HCT116 (cell line): ENCODE measurements at regions not wholly inside any gene's neighbourhood (a gene's known extent, or its start where the extent isn't known, plus 50 kb on each side); places are given as distances from the start of the nearest gene placed in this dataset.

ENCODE experiments used
- ATAC-seq: fragments of 200-7000 bp; cut with Tn5 transposase; 2 replicates; pipeline ENCODE4 v1.9.1; 2020; ENCODE audit warnings: mild to moderate bottlenecking, moderate library complexity
- BruUV-seq: library from RNA; stranded (reverse); fragments of 400-500 nt; replicated peaks from 2 replicates; lab custom pipeline; 2021; lab: Mats Ljungman, UMichigan
- CTCF ChIA-PET: fragments of 300-600 bp; sonication (Branson Sonifier 250); formaldehyde crosslinking; loops from one replicate; lab custom pipeline; 2021; ENCODE audit warnings: antibody characterized with exemption; lab: Charles Lee
- POLR2A ChIA-PET: fragments of 300-600, 350-600 bp; sonication (Branson Sonifier 250); formaldehyde crosslinking; loops from one replicate; lab custom pipeline; 2021; ENCODE audit warnings: antibody characterized with exemption; lab: Charles Lee
- RAD21 ChIA-PET, 2 experiments: fragments of 300-600 bp; sonication (Branson Sonifier 250); formaldehyde crosslinking; loops; one replicate each; lab custom pipeline; 2023; ENCODE audit warnings: low total read pairs in 2 of 2; ENCODE audit not compliant: uncharacterized antibody in 2 of 2, unreplicated experiment in 2 of 2, low non-redundant PET in 1 of 2; lab: Charles Lee
- DNase-seq: peaks from one replicate; pipeline ENCODE4 v3.0.0-alpha.2; 2010; ENCODE audit warnings: low read depth, low spot score
- H2AFZ ChIP-seq: fragments of 200-600 bp; shearing (Covaris generic), sonication (generic); 2 replicates; pipeline ENCODE4 v1.6.1; 2017; ENCODE audit warnings: low read depth, mixed run types, mixed read lengths, antibody characterized with exemption, low read length; ENCODE audit not compliant: poor library complexity, severe bottlenecking
- H3K27ac ChIP-seq: 2 replicates; pipeline ENCODE4 v1.5.1; 2012; ENCODE audit warnings: low read depth, low read length
- H3K27me3 ChIP-seq: fragments of 200-600 bp; sonication (generic); 2 replicates; pipeline ENCODE4 v1.6.1; 2016; ENCODE audit warnings: mixed run types, low read length, mixed read lengths; ENCODE audit not compliant: insufficient read depth
- H3K36me3 ChIP-seq, 2 experiments: fragments of 200-500 bp in 1 of 2; fragments of 200-600 bp in 1 of 2; sonication (Bioruptor generic) in 1 of 2; sonication (generic) in 1 of 2; 2 replicates each; pipeline versions ENCODE4 v1.5.1 to v1.6.1; 2014 to 2016; ENCODE audit warnings: low read length in 2 of 2, inconsistent platforms in 1 of 2, mixed read lengths in 1 of 2, mixed run types in 1 of 2; ENCODE audit not compliant: insufficient read depth in 2 of 2, control insufficient read depth in 1 of 2
- H3K4me1 ChIP-seq, 2 experiments: fragments of 200-600 bp in 1 of 2; sonication (generic) in 1 of 2; 2 replicates each; pipeline versions ENCODE4 v1.5.1 to v1.6.1; 2012 to 2017; ENCODE audit warnings: low read length in 2 of 2, inconsistent platforms in 1 of 2, mild to moderate bottlenecking in 1 of 2, mixed read lengths in 1 of 2, mixed run types in 1 of 2, moderate library complexity in 1 of 2; ENCODE audit not compliant: insufficient read depth in 2 of 2, control insufficient read depth in 1 of 2
- H3K4me2 ChIP-seq: fragments of 200-600 bp; sonication (generic); 2 replicates; pipeline ENCODE4 v1.6.1; 2017; ENCODE audit warnings: mixed run types, low read length, mixed read lengths
- H3K4me3 ChIP-seq, 2 experiments: fragments of 200-600 bp in 1 of 2; sonication (generic) in 1 of 2; replicated peaks in 1 of 2; 2 replicates each; pipeline ENCODE4 v1.5.1; 2011 to 2016; ENCODE audit warnings: low read length in 2 of 2, control low read depth in 1 of 2, low read depth in 1 of 2, mild to moderate bottlenecking in 1 of 2, mixed read lengths in 1 of 2, mixed run types in 1 of 2
- H3K79me2 ChIP-seq: fragments of 200-600 bp; sonication (generic); 2 replicates; pipeline ENCODE4 v1.6.1; 2017; ENCODE audit warnings: mild to moderate bottlenecking, mixed run types, low read length, moderate library complexity, mixed read lengths; ENCODE audit not compliant: insufficient read depth
- H3K9ac ChIP-seq: fragments of 200-600 bp; sonication (generic); 2 replicates; pipeline ENCODE4 v1.6.1; 2016; ENCODE audit warnings: low read length, mixed read lengths
- H3K9me2 ChIP-seq: fragments of 200-600 bp; sonication (generic), shearing (Covaris generic); 2 replicates; pipeline ENCODE4 v1.6.1; 2017; ENCODE audit warnings: mixed run types, mild to moderate bottlenecking, moderate library complexity; ENCODE audit not compliant: insufficient read depth
- H3K9me3 ChIP-seq, 2 experiments: fragments of 200-500 bp in 1 of 2; fragments of 200-600 bp in 1 of 2; sonication (Bioruptor generic) in 1 of 2; sonication (generic) in 1 of 2; 2 replicates each; pipeline ENCODE4 v1.6.1; 2014 to 2017; ENCODE audit warnings: low read length in 2 of 2, mixed read lengths in 2 of 2, inconsistent platforms in 1 of 2, low read depth in 1 of 2, mild to moderate bottlenecking in 1 of 2, mixed run types in 1 of 2, moderate library complexity in 1 of 2; ENCODE audit not compliant: control insufficient read depth in 1 of 2, insufficient read depth in 1 of 2
- H4K20me1 ChIP-seq: fragments of 200-600 bp; sonication (generic), shearing (Covaris generic); 2 replicates; pipeline ENCODE4 v1.6.1; 2017; ENCODE audit warnings: mixed run types, mild to moderate bottlenecking, moderate library complexity; ENCODE audit not compliant: insufficient read depth
- CEBPB ChIP-seq: IDR thresholded peaks from 2 replicates; pipeline ENCODE4 v1.6.1; 2012; ENCODE audit warnings: low read depth
- EGR1 ChIP-seq: IDR thresholded peaks from 2 replicates; pipeline ENCODE4 v1.6.1; 2012; ENCODE audit warnings: low read depth
- EZH2 ChIP-seq: fragments of 200-600 bp; sonication (generic); IDR thresholded peaks from 2 replicates; pipeline ENCODE4 v1.6.1; 2017; ENCODE audit warnings: antibody characterized with exemption, mixed run types
- POLR2AphosphoS5 ChIP-seq: IDR thresholded peaks from 2 replicates; pipeline ENCODE4 v1.6.1; 2011; ENCODE audit warnings: mild to moderate bottlenecking, low read depth, low read length, moderate library complexity
- SIN3A ChIP-seq: IDR thresholded peaks from 2 replicates; pipeline ENCODE4 v1.6.1; 2012; ENCODE audit warnings: low read depth
- SP1 ChIP-seq: IDR thresholded peaks from 2 replicates; pipeline ENCODE4 v1.6.1; 2012; ENCODE audit warnings: low read depth
- ZFX ChIP-seq: fragments of 450-650 bp; IDR thresholded peaks from 2 replicates; pipeline ENCODE4 v1.6.1; 2017
- ZNF274 ChIP-seq: fragments of 200-500 bp; sonication (Bioruptor generic); IDR thresholded peaks from 2 replicates; pipeline ENCODE4 v1.6.1; 2014; ENCODE audit warnings: mild to moderate bottlenecking, low read depth, low read length, inconsistent platforms
- intact Hi-C: fragments of 100-400 bp; cut with micrococcal nuclease; formaldehyde crosslinking; loops from 2 replicates; pipeline ENCODE4 v1.10.0; 2022
- TF ChIP-seq, protein P1 (sequence below), 3 experiments: fragments of 200-600 bp in 1 of 3; sonication (generic) in 1 of 3; IDR thresholded peaks in 2 of 3; conservative IDR thresholded peaks in 1 of 3; 2 replicates each; pipeline ENCODE4 v1.5.1; 2012 to 2017; ENCODE audit warnings: low read depth in 2 of 3, low read length in 2 of 3, antibody characterized with exemption in 1 of 3, borderline replicate concordance in 1 of 3, control low read depth in 1 of 3, mild to moderate bottlenecking in 1 of 3, mixed read lengths in 1 of 3, mixed run types in 1 of 3, moderate library complexity in 1 of 3; ENCODE audit not compliant: insufficient read depth in 1 of 3
- TF ChIP-seq, protein P2 (sequence below): IDR thresholded peaks from 2 replicates; pipeline ENCODE4 v1.6.1; 2011; ENCODE audit warnings: mild to moderate bottlenecking, low read length, moderate library complexity; ENCODE audit not compliant: insufficient replicate concordance; ENCODE audit errors: extremely low read depth

GRCh38 chr2:239482778-239483712 lies 82.2 kb upstream of the HDAC4 start:
- no peaks in the 10 kb centered on the region for H3K9me3 ChIP-seq
- no peaks in the 10 kb centered on the region for H3K79me2 ChIP-seq
- no peak for DNase-seq
- no peaks in the 10 kb centered on the region for H4K20me1 ChIP-seq
- H3K27me3 ChIP-seq: peaks cover 2% of the 10 kb centered on the region
- H2AFZ ChIP-seq: no peak overlapping the region
- ChIA-PET CTCF (no interaction called here), POLR2A (no interaction called here), RAD21 (no interaction called here)
- H3K4me2 ChIP-seq: no peak overlapping the region
- H3K27ac ChIP-seq: no peak overlapping the region
- no TSS peak for BruUV-seq
- H3K4me1 ChIP-seq: no peaks in the 10 kb centered on the region
- no peak overlapping the region for H3K4me3 ChIP-seq
- intact Hi-C loops: no loop called here
- no peak overlapping the region for H3K9ac ChIP-seq
- ATAC-seq: no peak
- no peaks in the 10 kb centered on the region for H3K9me2 ChIP-seq
- H3K36me3 ChIP-seq: no peaks in the 10 kb centered on the region
- TF ChIP-seq ZFX: no peak
- TF ChIP-seq SP1: no peak
- TF ChIP-seq, protein P1, sequence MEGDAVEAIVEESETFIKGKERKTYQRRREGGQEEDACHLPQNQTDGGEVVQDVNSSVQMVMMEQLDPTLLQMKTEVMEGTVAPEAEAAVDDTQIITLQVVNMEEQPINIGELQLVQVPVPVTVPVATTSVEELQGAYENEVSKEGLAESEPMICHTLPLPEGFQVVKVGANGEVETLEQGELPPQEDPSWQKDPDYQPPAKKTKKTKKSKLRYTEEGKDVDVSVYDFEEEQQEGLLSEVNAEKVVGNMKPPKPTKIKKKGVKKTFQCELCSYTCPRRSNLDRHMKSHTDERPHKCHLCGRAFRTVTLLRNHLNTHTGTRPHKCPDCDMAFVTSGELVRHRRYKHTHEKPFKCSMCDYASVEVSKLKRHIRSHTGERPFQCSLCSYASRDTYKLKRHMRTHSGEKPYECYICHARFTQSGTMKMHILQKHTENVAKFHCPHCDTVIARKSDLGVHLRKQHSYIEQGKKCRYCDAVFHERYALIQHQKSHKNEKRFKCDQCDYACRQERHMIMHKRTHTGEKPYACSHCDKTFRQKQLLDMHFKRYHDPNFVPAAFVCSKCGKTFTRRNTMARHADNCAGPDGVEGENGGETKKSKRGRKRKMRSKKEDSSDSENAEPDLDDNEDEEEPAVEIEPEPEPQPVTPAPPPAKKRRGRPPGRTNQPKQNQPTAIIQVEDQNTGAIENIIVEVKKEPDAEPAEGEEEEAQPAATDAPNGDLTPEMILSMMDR (IDR thresholded peaks at IDR 0.05 in 2 of 3, conservative IDR thresholded peaks at IDR 0.05 in 1 of 3; ENCODE audit: borderline replicate concordance in 1 of 3, insufficient read depth in 1 of 3, low read depth in 2 of 3, low read length in 2 of 3): no peak
- no peak for TF ChIP-seq POLR2AphosphoS5
- no peak for TF ChIP-seq CEBPB
- TF ChIP-seq, protein P2, sequence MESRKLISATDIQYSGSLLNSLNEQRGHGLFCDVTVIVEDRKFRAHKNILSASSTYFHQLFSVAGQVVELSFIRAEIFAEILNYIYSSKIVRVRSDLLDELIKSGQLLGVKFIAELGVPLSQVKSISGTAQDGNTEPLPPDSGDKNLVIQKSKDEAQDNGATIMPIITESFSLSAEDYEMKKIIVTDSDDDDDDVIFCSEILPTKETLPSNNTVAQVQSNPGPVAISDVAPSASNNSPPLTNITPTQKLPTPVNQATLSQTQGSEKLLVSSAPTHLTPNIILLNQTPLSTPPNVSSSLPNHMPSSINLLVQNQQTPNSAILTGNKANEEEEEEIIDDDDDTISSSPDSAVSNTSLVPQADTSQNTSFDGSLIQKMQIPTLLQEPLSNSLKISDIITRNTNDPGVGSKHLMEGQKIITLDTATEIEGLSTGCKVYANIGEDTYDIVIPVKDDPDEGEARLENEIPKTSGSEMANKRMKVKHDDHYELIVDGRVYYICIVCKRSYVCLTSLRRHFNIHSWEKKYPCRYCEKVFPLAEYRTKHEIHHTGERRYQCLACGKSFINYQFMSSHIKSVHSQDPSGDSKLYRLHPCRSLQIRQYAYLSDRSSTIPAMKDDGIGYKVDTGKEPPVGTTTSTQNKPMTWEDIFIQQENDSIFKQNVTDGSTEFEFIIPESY: no peak
- no peak for TF ChIP-seq ZNF274
- no peak for TF ChIP-seq SIN3A
- no peak for TF ChIP-seq EGR1
- no peak for TF ChIP-seq EZH2
- TF ChIP-seq, all 23 proteins: peak for 0
